NCI-H2171 treated with DMSO at 0.1 percent for 48 hours (cell line): ENCODE measurements at regions not wholly inside any gene's neighbourhood (a gene's known extent, or its start where the extent isn't known, plus 50 kb on each side); places are given as distances from the start of the nearest gene placed in this dataset.

Source experiments
- DNase-seq: peaks from one replicate; lab custom pipeline; 2025; lab: John Stamatoyannopoulos, UW

DNA sequence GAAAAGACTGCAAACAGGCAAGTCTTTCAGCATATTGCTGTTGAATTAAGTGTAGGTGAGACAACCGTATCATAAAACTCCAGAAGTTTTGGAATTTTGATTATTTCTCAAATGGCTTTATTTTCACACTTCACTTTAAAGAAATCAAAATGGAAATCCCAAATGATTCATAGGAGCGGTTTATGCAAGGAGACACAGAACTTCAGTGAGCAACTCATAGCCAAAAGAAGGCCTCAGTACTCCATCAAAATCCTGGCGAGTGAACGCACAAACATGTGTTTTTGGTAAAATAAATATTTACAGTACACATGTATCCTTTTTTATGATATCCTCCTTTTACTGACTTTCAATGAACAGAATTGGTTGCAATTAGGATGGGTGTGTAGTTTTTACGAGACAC lies 140.4 kb upstream of the APCDD1 start:
- no peak for DNase-seq

DNA sequence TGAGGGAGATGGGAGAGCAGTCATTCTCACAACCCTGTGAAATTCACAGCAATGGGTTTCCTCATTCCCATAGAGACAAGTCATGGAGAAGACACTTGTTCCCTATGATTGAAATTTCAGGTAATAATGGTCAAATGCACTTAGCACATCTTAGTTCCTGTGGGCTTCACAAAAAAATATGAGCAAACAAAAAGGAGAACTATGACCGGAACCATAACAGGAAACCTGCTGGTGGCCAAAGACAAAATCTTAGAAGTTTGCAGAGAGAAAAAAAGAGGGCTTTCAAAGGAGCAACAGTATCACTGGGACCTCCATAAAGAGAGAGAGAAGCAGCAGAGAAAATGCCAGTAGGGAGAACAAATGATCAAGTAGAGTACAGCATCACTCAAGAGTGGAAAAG lies 138.9 kb upstream of the APCDD1 start:
- no peak for DNase-seq

DNA sequence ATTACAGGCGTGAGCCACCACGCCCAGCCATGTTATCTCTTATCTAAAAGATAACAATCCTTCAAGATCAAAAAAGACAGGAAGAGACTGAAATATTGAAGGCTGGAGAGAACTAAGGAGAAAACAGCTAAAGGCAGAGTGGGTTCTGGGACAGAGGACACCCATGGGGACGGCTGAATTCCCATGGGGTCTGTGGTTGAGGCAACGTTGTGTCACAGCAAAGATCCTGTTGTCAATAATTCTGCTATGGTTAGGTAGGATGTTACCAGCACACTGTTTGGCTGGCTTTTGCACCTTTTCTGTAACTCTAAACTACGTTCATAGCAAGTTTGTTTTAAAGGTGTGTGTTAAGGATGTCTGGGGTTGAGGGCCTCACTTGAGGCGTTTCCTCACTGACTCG lies 137.7 kb upstream of the APCDD1 start:
- no peak for DNase-seq

DNA sequence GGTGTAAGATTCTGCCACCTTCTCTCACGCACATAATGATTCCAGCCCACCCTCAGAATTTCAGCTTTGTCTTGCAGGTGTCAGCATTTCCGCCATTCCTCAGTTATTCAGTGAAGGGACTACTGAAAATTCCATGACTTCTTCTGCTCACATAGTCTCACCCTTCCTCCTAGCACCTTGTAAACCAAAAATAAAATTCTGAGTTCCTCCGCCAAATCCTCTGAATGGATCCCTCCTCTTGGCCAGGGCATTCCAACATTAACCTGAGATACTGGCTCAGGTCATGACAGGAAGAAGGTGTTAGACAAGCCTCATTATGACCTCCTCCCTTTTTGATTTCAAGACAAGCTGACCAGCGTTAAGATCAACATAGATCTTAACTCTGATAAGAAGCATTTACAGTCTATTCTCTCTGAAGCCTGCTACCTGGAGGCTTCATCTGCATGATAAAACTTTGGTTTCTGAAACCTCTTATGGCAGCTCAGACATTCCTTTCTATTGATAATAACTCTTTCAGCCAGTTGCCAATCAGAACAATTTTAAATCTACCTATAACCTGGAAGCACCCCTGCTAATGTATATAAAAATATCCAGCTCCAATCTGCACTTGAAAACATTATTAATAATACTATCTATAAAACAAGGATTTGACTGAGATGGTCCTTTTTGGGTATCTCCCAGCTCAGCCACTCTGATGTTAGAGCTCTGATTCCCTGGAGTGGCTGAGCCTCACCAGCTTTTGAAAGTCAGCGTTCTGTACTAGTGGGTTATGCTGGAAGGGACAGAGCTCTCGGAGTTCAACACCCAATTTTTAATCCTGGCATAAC lies 136.4 kb upstream of the APCDD1 start:
- no peak for DNase-seq

DNA sequence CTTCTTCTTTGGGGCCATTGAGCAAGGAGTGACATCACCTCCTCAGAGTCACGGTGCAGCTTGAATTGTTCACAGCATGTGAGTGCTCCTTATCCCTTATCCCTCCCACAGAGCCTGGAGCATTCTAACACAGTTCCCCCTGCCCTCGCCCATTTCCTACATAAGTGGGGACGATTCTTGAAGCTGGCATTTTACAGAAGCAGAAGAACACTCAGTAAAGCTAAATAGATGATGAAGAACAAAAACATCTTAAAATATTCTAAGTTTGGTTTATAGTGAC lies 135.8 kb upstream of the APCDD1 start:
- no peak for DNase-seq

DNA sequence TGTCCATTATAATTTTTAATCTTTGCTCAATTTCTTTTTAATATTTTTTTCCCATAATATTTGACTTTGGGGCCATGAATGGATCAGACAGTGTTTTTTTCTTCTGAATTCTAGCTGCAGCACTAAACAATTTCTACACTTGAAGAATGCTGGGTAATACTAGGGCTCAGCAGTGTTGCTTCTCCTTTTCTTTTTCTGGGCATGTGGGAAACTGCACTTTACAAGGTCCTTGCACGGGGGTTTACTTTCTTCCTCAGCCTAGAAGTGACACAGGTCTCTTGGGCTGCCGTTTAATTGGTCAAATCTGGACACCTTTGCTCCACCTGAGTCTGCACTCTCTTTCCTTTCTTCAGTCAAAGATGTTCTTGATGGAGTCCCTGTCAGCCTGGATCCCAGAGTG lies 135.4 kb upstream of the APCDD1 start:
- DNase-seq, result no peak

DNA sequence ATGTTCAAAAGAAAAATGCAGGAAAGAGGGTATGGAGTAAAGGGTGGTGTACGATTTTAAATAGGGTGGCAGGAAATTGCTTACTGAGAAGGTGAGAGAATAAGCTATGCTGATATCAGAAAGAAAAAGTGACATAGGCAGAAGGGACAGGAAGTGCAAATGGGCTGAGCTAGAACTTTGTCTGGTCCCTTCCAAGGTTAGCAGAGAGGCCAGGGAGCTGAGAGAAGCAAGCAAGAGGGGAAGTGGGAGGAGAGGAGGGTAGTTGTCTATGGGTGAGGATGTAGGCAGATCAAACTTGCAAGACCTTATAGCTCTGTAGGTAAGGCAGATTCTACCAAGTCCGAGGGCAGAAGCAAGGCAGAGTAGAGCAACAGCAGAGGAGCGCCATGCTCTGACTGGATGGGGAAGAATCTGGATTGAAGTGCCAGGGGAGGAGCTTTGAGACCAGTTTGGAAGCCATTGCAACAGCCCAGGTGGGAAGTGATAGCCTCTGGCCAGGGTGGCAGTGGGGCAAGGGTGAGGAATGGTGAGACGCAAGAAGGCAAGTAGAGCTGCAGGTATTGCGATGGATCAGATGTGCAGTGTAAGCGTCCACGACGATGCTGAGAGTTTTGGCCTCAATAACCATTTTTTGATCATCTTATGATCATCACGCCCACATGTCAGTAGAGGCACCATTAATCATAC lies 134.4 kb upstream of the APCDD1 start:
- DNase-seq, result no peak

DNA sequence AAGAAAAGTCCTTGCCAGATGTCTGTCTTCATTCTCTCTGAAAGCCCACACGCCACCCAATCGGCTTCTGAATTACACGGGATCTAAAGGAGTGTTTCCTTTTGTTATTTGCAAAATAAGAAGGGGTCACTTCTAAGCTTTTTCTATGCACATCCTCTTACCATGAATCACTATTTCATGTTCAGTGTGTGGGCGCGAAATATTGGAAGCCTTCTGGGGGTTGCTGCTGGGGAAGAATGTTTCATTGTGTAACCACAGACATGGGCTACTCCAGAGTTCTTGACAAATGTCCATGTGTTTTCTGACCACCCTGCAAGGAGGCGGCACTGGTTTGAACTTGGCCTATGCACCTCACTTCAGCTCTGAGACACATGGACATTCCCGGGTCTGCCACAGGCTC lies 133.6 kb upstream of the APCDD1 start:
- DNase-seq, result no peak

DNA sequence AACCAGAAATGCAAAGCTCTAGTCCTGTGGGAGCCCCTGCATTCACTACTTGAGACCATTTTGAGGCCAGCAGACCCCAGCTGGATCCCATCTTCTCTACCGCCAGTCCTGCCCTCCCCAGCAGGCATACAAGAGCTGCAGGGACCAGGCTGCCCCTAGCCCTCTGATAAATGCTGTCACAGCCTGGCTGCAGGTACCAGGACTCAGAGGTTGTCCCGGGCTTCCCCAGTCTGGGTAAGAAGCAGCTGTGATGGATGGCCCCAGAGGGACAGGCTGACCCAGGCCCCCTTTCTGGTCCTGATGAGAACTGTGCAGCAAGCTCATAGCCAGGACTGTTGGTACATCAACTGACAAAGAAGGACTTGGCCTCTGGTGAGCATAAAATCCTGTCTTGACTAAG lies 132.9 kb upstream of the APCDD1 start:
- DNase-seq, result no peak

DNA sequence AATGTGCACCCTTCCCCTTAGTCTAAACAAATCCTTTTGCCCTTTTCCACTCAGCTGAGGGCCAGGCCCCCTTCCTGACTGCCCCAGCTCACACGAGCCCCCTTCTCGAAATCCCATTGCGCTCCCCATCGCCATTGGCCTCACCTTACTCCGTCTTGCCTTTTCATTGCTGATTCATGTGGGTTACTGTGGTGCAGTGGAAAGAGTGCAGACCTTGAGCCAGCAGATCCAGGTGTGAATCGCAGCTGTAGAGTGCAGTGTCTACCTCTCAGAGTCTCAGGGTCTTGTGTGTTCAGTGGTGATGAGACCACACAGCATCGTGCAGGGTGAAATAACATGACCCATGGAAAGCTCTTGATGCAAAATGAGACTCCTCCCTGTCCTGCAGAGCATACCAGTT lies 132.4 kb upstream of the APCDD1 start:
- no peak for DNase-seq

DNA sequence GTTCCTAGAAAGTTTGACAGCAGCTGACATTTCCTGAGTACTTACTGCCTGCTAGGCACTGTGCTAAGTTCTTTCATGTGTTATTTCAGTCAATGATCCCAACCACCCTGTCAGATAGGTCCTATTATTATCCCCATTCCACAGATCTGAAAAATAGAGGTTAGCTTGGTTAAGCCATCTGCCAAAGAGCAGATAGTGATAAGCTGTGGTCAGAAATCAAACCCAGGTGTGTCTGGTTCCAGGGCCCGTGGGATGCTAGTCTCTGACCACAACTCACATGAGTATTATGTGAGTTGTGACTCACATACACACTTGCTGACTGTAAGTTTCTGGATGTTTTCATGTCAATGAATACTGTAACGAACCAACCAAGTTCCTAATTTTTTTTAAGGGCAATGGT lies 132.0 kb upstream of the APCDD1 start:
- no peak for DNase-seq

DNA sequence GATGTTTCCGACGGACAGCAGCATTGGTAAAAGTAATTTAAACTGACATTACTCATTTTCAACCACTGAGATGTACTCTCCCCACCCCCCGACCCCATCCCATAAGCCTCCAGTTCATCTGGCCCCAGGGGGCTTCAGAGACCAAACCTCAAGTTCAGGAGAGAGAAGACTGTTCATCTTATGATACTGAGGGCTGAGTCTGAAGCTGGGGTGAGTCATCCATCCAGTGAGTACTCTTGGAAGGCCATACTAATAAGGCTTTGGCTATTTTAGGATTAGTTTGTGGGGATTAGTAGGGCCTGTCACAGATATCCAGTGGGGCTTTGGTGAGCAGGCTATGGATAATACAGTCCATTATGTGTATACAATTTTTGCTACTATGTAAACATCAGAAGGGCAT lies 125.3 kb upstream of the APCDD1 start:
- no peak for DNase-seq

DNA sequence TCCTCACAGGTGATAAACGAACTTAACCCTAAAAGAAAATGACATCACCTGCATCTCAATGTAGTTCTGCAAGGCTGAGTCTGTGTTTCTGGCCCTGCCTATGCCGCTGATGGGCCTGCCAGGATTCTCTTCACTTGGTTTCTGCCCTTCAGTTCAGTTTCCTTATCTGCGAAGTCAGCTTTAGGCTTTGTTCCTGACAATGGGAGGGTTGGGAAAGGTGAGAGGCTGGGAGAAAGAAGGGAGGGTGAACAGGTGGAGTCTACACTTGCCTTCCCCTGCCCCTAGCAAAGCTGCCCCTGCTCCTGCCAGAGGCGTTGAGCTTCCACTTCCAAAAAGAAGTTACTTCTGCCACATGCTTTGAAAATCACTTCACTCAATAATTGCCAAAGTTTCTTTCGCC lies 124.0 kb upstream of the APCDD1 start:
- DNase-seq, result no peak

DNA sequence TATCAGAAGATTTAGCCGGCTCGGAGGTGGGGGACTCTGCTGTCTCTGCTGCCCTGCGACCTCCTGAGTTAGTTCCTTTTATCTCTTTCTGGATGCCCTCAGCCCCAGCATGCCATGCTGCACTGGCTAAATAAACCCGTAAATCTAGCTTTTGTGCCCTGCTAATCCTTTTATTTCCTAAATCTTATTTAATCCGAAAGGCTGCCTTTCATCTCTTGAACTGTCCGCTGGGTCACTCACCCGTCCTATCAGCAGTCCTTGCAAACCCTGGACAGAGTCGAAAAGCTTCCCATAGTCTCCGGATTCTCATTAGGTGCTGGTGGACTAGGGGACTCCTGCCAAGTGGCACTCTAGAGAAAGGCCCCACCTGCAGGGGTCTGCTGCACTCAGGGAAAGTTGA lies 122.0 kb upstream of the APCDD1 start:
- DNase-seq, result no peak

DNA sequence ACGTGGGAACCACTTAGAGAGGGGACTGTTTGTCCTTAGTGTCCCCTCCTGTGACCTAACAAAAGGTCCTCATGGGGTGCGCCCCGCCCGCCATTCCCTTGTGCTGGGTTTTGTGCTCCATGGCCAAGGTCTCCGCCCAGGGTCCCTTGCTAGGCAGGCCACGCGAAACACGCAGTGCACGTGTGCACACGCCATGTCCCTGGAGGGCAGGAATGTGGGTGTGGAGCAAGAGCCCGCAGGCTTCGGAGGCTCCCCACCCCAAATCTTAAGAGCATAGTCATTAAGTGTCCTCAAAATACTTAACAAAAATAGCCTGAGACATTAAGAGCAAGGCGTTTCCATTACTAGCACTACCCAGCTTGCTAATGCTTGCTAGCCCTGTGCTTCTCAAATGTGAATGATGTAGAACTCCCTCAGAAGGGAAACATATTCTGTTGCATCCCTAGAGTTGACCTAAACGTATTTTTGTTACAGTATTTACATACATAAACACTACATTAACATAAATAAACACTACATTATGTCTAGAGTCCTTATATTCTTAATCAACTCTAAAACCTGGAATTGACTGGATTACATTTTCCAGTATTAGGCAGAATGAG lies 117.6 kb upstream of the APCDD1 start:
- DNase-seq, result no peak

DNA sequence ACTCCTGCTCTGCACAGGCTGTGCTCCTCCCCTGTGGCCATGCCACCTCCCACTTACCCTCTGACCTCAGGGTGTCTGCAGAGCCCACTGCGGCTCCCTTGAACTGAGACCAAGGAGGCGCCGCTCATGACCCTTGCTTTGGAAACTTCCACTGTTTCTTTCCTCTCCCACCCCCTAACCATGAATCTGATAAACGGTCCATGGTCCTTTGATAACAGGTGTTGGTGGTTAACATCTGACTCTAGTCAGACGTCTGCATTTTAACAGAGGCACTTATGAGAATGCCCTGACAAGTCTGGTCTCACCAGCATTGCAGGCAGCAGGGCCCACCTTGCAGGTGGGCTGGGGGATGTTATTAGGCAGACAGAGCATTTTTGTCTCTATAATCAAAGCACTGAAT lies 113.6 kb upstream of the APCDD1 start:
- no peak for DNase-seq

DNA sequence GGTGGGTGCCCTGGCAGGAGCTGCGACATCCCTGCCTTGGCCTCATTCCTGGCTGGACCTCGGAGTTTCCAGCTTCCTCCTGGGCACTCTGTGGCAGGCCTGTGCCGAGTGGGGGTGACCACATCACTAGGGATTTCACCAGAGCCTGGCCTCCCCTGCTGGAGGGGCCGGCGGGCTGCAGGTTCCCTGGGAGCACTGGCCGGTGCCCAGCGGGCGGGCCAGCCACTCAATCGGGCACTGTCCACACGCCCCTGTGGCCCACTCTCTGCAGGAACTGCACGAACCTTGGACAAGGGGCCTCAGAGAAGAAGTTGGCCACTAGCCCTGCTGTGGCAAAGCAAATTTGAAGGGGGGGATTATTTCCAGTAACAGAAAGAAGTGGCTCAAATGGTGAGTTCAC lies 110.7 kb upstream of the APCDD1 start:
- DNase-seq, result no peak

DNA sequence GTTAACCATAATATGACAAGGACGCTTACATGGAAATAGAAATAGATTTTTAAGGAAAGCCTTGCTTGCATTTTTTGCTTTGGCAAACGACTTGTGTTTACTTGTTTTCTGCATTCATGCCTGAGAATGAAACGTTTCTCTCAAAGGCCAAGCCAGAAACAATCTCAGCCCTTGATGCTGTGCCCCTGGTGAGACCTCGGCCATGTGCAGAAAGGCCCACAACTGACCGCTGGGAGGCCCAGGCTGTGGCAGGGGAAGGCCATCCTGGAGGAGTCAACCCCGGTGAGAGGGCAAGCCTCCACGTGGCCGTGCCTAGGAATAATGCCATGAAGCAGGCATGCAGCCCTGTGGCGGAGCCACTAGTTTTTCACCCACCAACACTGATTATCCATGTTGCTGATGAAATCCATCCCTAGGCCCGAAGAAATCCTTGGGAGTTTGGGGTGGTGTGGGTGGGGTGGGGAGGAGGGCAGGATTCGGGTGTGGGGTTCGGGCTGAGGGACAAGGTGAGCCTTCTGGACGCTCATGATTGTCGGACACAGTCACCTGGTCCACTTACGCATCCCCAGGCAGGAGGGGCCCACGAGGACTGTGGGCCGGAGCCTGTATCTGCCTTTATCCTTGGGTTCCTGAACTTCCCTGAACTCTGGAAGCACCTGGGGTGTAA lies 107.6 kb upstream of the APCDD1 start:
- no peak for DNase-seq

DNA sequence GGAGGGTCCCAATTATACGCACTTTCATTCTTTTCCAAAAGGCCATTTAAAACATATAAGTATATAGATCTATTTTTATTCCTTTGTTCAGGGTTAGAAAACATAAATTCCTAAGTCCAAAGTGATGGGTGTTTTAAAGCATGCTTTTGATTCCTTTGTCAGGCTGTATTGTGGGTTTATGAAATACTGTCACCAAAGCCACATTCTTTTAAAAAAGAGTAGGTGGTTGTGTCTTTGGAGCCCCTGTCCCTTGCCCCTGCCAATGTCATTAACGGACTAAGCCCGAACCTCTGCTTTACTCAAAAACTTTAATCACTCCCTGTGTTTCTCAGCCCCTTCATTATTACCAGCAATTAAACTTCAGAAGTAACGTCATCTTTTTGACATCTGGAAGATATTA lies 104.9 kb upstream of the APCDD1 start:
- DNase-seq, result no peak

DNA sequence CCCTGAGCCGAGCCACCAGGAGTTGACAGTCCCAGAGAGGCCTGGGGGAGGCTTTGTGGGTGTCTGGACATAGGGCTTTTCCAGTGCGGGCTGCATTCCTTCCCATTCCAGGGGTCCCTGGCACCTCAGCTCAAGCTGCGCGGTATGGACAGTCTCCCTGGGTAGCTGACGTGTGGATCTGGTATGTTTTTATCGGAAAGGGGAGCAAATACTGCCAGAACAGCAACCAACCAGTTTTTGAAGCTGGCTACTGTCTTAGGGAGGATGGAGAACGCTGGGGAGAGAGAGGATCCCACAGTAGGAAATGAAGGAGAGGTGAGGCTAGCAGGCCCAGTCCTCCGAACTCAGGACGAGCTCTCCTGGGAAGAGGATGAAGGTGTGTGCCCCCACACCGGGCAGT lies 103.8 kb upstream of the APCDD1 start:
- DNase-seq, result no peak

DNA sequence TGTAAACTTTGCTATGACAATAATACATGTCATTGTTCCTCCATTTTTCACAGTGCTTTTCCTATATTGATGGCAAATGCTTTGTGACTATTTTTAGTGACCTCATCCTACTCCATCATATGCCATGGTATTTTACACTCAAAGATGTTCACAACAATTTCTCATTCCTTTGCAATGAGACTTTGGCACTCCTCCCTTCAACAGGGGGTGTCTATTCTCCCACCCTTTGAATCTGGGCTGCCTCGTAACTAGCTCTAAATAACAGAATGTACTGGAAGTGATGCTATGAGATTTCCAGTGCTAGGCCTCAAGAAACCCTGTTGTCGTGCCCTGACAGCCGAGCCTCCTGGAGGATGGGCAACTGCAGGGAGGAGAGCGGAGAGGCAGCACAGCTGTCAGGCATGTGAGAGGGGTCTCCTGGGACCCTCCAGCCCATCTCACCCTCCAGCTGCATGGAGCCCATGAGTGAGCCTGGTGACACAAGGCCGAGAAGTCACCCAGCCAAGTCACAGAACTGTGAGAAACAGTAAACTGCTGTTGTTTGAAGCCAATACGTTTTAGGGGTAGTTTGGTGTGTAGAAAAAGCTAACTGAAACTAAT lies 103.1 kb upstream of the APCDD1 start:
- DNase-seq, result peak; percentile 10

DNA sequence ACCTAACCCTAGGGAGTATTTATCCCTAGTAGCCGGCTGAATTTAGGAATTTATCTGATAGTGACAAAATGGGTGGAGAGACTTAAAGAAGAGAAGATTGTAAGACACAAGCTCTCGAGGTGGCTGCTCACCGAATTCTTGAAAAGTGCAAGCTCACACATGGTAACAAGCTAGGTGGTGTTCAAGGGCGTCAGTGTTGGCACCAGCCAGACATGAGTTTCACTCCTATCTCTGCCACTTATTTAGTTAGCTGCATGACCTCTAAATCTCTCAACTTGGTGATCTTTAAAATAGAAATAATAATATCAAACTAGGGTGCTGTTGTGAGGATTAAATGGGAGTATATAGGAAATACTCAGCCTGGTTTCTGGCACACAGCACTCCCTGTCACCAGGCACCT lies 102.6 kb upstream of the APCDD1 start:
- no peak for DNase-seq

DNA sequence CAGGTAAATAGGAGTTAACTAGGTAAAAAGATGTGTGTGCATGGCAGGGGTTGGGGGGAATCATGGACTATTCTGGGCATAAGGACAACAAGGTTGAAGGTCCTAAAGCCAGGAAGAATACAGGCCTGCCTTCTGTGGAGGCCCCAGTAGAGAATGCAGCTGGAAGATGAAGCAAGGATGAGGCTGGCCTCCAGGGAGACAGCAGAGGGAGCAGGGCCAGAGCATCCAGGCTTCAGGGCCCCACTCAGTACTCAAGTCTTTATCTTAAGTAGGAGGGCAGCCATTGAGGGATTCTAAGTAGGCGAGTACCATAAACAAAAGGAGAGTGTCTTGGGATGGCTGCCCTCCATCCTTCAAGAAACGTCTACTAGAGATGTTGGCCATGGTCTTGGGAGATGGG lies 101.8 kb upstream of the APCDD1 start:
- no peak for DNase-seq
